DOHH2 (cell line): ENCODE measurements at regions not wholly inside any gene's neighbourhood (a gene's known extent, or its start where the extent isn't known, plus 50 kb on each side); places are given as distances from the start of the nearest gene placed in this dataset.
A peak's percentile ranks its signal among the peaks of the same experiment; 100 is the strongest.

ENCODE experiments used
- H3F3A ChIP-seq: fragments of 200-600 bp; sonication (generic), shearing (Covaris generic); 2 replicates; pipeline ENCODE4 v1.6.0; 2016; ENCODE audit warnings: antibody characterized with exemption, mild to moderate bottlenecking; ENCODE audit not compliant: control insufficient read depth, insufficient read depth
- H3K27ac ChIP-seq: fragments of 200-600 bp; sonication (generic); 2 replicates; pipeline ENCODE4 v1.5.1; 2014; ENCODE audit warnings: low read depth, mild to moderate bottlenecking, low read length, moderate library complexity
- H3K27me3 ChIP-seq: fragments of 200-600 bp; sonication (generic); 2 replicates; pipeline ENCODE4 v1.6.1; 2014; ENCODE audit warnings: mild to moderate bottlenecking, low read length, mixed read lengths; ENCODE audit not compliant: control insufficient read depth
- H3K36me3 ChIP-seq: fragments of 200-600 bp; sonication (generic); 2 replicates; pipeline ENCODE4 v1.6.1; 2014; ENCODE audit warnings: mild to moderate bottlenecking, low read length, moderate library complexity, mixed read lengths; ENCODE audit not compliant: control insufficient read depth
- H3K4me1 ChIP-seq: fragments of 200-600 bp; sonication (generic); 2 replicates; pipeline ENCODE4 v1.6.1; 2014; ENCODE audit warnings: mild to moderate bottlenecking, low read length, mixed read lengths; ENCODE audit not compliant: control insufficient read depth
- H3K4me2 ChIP-seq: fragments of 200-600 bp; sonication (generic); 2 replicates; pipeline ENCODE4 v1.6.0; 2014; ENCODE audit warnings: mild to moderate bottlenecking, low read length, moderate library complexity
- H3K4me3 ChIP-seq: fragments of 200-600 bp; sonication (generic); 2 replicates; pipeline ENCODE4 v1.5.1; 2014; ENCODE audit warnings: mild to moderate bottlenecking, low read length, mixed read lengths
- H3K79me2 ChIP-seq: fragments of 200-600 bp; sonication (generic); 2 replicates; pipeline ENCODE4 v1.6.1; 2014; ENCODE audit warnings: mild to moderate bottlenecking, low read length, mixed read lengths; ENCODE audit not compliant: control insufficient read depth
- H3K9me2 ChIP-seq: fragments of 200-600 bp; sonication (generic); replicated peaks from 2 replicates; pipeline ENCODE4 v1.6.1; 2014; ENCODE audit warnings: mild to moderate bottlenecking, low read length, mixed read lengths; ENCODE audit not compliant: control insufficient read depth
- H3K9me3 ChIP-seq: fragments of 200-600 bp; sonication (generic); 2 replicates; pipeline ENCODE4 v1.6.1; 2014; ENCODE audit warnings: antibody characterized with exemption, low read length, mixed read lengths; ENCODE audit not compliant: control insufficient read depth, insufficient read depth
- H4K20me1 ChIP-seq: fragments of 200-600 bp; sonication (generic); 2 replicates; pipeline ENCODE4 v1.6.0; 2014; ENCODE audit warnings: low read depth, mild to moderate bottlenecking, antibody characterized with exemption, low read length, moderate library complexity; ENCODE audit not compliant: control insufficient read depth, insufficient read depth
- CTCF ChIP-seq: fragments of 200-600 bp; sonication (generic); IDR thresholded peaks from one replicate; pipeline ENCODE4 v1.5.1; 2014; ENCODE audit warnings: antibody characterized with exemption, mild to moderate bottlenecking, low read depth, low read length; ENCODE audit not compliant: poor library complexity, severe bottlenecking
- EZH2phosphoT487 ChIP-seq: fragments of 200-600 bp; sonication (generic); IDR thresholded peaks from 2 replicates; pipeline ENCODE4 v1.6.1; 2017; ENCODE audit warnings: borderline replicate concordance, mild to moderate bottlenecking, antibody characterized with exemption, low read length, moderate library complexity, mixed read lengths

DNA sequence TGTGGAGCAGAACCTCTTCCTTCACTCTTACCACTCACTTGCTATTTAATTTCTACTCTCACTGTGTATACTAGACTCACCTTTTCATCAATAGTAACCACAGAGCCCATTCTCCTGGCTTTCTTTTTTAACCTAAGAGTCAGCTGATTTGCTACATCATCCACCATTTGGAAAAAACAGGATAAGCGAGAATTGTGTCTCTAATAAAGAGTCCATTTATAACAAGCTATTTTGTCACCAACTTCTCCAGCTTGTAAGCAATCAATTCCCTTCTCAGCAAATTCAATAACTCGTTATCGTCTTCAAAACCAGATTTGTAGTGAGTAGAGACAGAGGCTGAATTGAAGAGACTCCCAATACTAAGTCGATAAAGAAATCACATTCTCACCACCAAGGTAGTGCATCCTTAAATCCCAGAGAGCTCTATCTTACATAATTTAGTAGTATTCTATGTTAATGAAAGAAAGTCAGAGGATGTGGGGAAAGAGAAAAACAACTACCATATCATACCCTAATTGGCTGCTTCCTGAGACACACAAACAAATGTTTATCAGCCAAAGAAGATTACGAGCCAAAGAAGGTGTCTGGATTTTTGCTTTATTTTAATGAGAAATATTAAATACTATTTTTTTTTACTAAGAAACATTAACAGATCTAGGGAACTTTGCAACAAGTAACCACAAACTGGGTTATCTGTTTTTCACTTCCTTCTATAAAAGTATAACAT, 52.5 kb upstream of the SPTBN1 start:
- TF ChIP-seq CTCF (no peak), EZH2phosphoT487 (no peak)

DNA sequence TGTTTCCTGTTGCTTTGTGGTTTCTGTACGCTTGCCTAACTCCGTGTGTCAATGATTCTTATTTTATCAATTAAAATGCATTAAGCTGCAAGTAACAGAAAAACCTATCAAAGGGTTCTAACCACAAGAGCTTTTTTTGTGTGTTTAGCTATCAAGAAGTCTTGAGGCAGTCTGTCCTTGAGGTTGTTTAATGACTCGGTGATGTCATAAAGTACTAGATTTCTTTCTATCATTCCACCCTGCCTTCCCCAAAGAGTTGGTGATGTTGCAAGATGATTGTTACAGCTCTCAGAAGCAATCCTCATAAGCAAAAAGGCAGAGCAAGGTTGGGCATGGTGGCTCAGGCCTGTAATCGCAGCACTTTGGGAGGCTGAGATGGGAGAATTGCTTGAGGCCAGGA, 51.9 kb upstream of the SPTBN1 start:
- Histone ChIP-seq H3K36me3 (no peaks in the 10 kb centered on the region), H3F3A (peaks cover 18% of the 10 kb centered on the region), H3K9me3 (no peaks in the 10 kb centered on the region), H4K20me1 (no peaks in the 10 kb centered on the region), H3K79me2 (no peaks in the 10 kb centered on the region), H3K4me2 (peak overlapping the region; percentile 65), H3K9me2 (no peaks in the 10 kb centered on the region), H3K27ac (peak overlapping the region; percentile 52), H3K27me3 (no peaks in the 10 kb centered on the region), H3K4me1 (peaks cover 28% of the 10 kb centered on the region), H3K4me3 (peak overlapping the region; percentile 51)
- no peak for TF ChIP-seq EZH2phosphoT487
- TF ChIP-seq CTCF = no peak

More for the DNA sequence above, 52.5 kb upstream of the SPTBN1 start:
- H3K4me1 ChIP-seq = peaks cover 28% of the 10 kb centered on the region
- H3K4me3 ChIP-seq = no peak overlapping the region
- no peaks in the 10 kb centered on the region for H3K79me2 ChIP-seq
- H3K36me3 ChIP-seq = no peaks in the 10 kb centered on the region
- no peaks in the 10 kb centered on the region for H4K20me1 ChIP-seq
- no peaks in the 10 kb centered on the region for H3K27me3 ChIP-seq
- peak overlapping the region; percentile 40 for H3K4me2 ChIP-seq
- H3F3A ChIP-seq = peaks cover 18% of the 10 kb centered on the region
- H3K27ac ChIP-seq = peak overlapping the region; percentile 54
- no peaks in the 10 kb centered on the region for H3K9me2 ChIP-seq
- H3K9me3 ChIP-seq = no peaks in the 10 kb centered on the region

- Histone ChIP-seq H3K27ac (no peak overlapping the region), H3K79me2 (no peaks in the 10 kb centered on the region), H3K9me2 (no peaks in the 10 kb centered on the region), H3K36me3 (no peaks in the 10 kb centered on the region), H3F3A (peaks cover 18% of the 10 kb centered on the region), H3K4me1 (peaks cover 33% of the 10 kb centered on the region), H3K4me3 (no peak overlapping the region), H3K27me3 (no peaks in the 10 kb centered on the region), H4K20me1 (no peaks in the 10 kb centered on the region), H3K4me2 (no peak overlapping the region), H3K9me3 (no peaks in the 10 kb centered on the region)
- TF ChIP-seq EZH2phosphoT487 = no peak
- no peak for TF ChIP-seq CTCF
Measured at GRCh38 chr2:54406031-54406430, 50.1 kb upstream of the SPTBN1 start.
